GM12891 (cell line): ENCODE measurements at regions not wholly inside any gene's neighbourhood (a gene's known extent, or its start where the extent isn't known, plus 50 kb on each side); places are given as distances from the start of the nearest gene placed in this dataset.

Source experiments
- POLR2A ChIP-seq: IDR thresholded peaks from 2 replicates; pipeline ENCODE4 v1.6.1; 2011; ENCODE audit warnings: low read depth, low read length, control low read depth
- POLR2AphosphoS5 ChIP-seq: IDR thresholded peaks from 2 replicates; pipeline ENCODE4 v1.6.1; 2011; ENCODE audit warnings: low read depth, low read length, control low read depth
- POU2F2 ChIP-seq: IDR thresholded peaks from 2 replicates; pipeline ENCODE4 v1.6.1; 2011; ENCODE audit warnings: low read depth, mild to moderate bottlenecking, control low read depth, low read length, moderate library complexity
- SPI1 ChIP-seq: IDR thresholded peaks from 2 replicates; pipeline ENCODE4 v1.6.1; 2011; ENCODE audit warnings: low read depth, low read length, control low read depth
- TAF1 ChIP-seq: IDR thresholded peaks from 2 replicates; pipeline ENCODE4 v1.6.1; 2011; ENCODE audit warnings: low read depth, low read length, control low read depth

- TF ChIP-seq POLR2AphosphoS5 (no peak), POLR2A (no peak), TAF1 (no peak), SPI1 (no peak), POU2F2 (no peak)
Measured at GRCh38 chr7:39888171-39888853, 61.7 kb upstream of the CDK13 start.
